Brain microvascular endothelial cell (primary cell): ENCODE measurements at regions not wholly inside any gene's neighbourhood (a gene's known extent, or its start where the extent isn't known, plus 50 kb on each side); places are given as distances from the start of the nearest gene placed in this dataset.

Source experiments
- DNase-seq: peaks from one replicate; pipeline ENCODE4 v3.0.0-alpha.2; 2020
- H3K27ac ChIP-seq: fragments of 250-450 bp; sonication (Bioruptor Pico); 2 replicates; pipeline ENCODE4 v1.5.1; 2020; ENCODE audit warnings: mild to moderate bottlenecking, moderate library complexity
- H3K27me3 ChIP-seq: fragments of 250-450 bp; sonication (Bioruptor Pico); replicated peaks from 2 replicates; pipeline ENCODE4 v1.5.1; 2020; ENCODE audit warnings: mild to moderate bottlenecking
- H3K36me3 ChIP-seq: fragments of 250-450 bp; sonication (Bioruptor Pico); replicated peaks from 2 replicates; pipeline ENCODE4 v1.5.1; 2020; ENCODE audit warnings: mild to moderate bottlenecking
- H3K4me3 ChIP-seq: 2 replicates; pipeline ENCODE4 v1.5.1; 2011; ENCODE audit warnings: low read depth, mild to moderate bottlenecking, control low read depth, low read length, moderate library complexity
- in situ Hi-C: cut with HindIII; loops from 2 replicates; pipeline ENCODE4 v1.10.0; 2017; ENCODE audit warnings: low sequenced_read_pairs, low pct_ligation_motif_present
- TF ChIP-seq, protein P1 (sequence below): IDR thresholded peaks from 2 replicates; pipeline ENCODE4 v1.5.1; 2011; ENCODE audit warnings: low read depth, mild to moderate bottlenecking, moderate library complexity, low read length, control low read depth, inconsistent platforms; ENCODE audit errors: missing control alignments

DNA sequence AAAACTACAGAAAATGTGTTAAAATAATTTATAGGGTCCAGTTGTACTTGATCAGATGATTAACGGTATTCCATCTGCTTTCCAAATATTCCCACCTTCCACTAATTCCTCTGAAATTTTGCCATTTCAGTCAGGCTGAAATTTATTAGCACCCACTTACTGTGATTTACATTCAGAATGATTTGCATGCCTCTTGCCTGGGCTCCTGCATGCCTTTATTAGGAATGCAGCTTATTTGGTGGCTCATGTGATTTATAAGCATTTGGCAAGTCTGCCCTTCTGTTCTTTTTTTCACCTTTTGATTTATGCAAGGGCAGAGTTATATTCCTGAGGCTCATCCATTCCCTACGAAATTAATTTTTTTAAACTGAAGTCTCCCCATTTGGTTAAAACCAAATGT lies 1594.5 kb upstream of the PIK3C3 start:
- TF ChIP-seq, protein P1, sequence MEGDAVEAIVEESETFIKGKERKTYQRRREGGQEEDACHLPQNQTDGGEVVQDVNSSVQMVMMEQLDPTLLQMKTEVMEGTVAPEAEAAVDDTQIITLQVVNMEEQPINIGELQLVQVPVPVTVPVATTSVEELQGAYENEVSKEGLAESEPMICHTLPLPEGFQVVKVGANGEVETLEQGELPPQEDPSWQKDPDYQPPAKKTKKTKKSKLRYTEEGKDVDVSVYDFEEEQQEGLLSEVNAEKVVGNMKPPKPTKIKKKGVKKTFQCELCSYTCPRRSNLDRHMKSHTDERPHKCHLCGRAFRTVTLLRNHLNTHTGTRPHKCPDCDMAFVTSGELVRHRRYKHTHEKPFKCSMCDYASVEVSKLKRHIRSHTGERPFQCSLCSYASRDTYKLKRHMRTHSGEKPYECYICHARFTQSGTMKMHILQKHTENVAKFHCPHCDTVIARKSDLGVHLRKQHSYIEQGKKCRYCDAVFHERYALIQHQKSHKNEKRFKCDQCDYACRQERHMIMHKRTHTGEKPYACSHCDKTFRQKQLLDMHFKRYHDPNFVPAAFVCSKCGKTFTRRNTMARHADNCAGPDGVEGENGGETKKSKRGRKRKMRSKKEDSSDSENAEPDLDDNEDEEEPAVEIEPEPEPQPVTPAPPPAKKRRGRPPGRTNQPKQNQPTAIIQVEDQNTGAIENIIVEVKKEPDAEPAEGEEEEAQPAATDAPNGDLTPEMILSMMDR: no peak
- Histone ChIP-seq H3K27ac (no peak overlapping the region), H3K27me3 (no peaks in the 10 kb centered on the region), H3K36me3 (no peaks in the 10 kb centered on the region), H3K4me3 (no peak overlapping the region)
- in situ Hi-C loops: no loop called here
- no peak for DNase-seq

- TF ChIP-seq, protein P1: no peak
- H3K27me3 ChIP-seq: no peaks in the 10 kb centered on the region
- H3K4me3 ChIP-seq: no peak overlapping the region
- H3K36me3 ChIP-seq: no peaks in the 10 kb centered on the region
- no peak overlapping the region for H3K27ac ChIP-seq
- peak; percentile 51 for DNase-seq
- in situ Hi-C loops: no loop called here
Observed at GRCh38 chr18:40357536-40357935, 1597.5 kb upstream of the PIK3C3 start.

- Histone ChIP-seq H3K4me3 (no peak overlapping the region), H3K27ac (no peak overlapping the region), H3K27me3 (no peaks in the 10 kb centered on the region), H3K36me3 (no peaks in the 10 kb centered on the region)
- DNase-seq: no peak
- TF ChIP-seq, protein P1: no peak
- in situ Hi-C loops: no loop called here
Observed at GRCh38 chr18:40356168-40356567, 1598.9 kb upstream of the PIK3C3 start.

DNA sequence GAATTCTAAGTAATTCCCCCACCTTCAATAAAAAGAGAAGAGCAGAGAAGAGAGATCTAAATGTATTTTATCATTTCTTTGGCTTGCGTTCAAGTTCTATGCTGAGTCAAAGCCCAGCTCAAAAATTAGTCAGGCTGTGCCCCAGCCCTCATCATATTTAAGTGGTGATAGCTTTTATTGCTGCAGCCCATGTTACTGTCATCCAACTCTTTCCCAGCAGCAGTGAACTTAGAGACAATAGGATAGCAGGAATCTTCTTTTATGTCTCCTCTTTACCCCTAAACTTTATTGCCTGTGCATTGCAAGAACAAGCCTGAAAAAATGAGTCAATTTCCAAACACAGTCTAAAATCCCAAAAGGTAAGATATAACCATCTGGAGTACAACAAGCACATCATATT lies 1599.3 kb upstream of the PIK3C3 start:
- no peaks in the 10 kb centered on the region for H3K36me3 ChIP-seq
- H3K27me3 ChIP-seq: no peaks in the 10 kb centered on the region
- no peak overlapping the region for H3K27ac ChIP-seq
- TF ChIP-seq, protein P1: no peak
- in situ Hi-C loops: no loop called here
- DNase-seq: peak; percentile 22
- H3K4me3 ChIP-seq: no peak overlapping the region

GRCh38 chr18:40348196-40348595 lies 1606.8 kb upstream of the PIK3C3 start:
- TF ChIP-seq, protein P1: no peak
- no peaks in the 10 kb centered on the region for H3K27me3 ChIP-seq
- in situ Hi-C loops: no loop called here
- H3K27ac ChIP-seq: no peak overlapping the region
- no peak overlapping the region for H3K4me3 ChIP-seq
- no peak for DNase-seq
- no peaks in the 10 kb centered on the region for H3K36me3 ChIP-seq

DNA sequence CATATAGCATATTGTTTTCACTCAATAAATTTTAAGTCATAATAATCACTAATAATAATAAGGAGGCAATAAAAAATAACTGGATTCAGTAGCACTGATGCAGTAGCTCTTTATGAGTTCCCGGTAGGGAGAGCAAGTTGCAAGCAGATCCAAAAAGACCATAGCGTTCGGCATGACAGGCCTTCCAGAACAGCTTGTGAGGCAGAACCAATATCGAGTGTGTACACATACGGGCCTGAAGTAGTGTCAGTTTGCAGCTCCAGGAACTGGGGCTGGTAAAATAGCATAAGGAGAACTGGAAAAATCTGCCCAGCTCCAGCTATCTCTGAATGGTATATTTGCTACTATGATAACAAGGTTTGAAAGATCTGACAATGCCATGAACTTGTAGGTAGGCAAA lies 1607.8 kb upstream of the PIK3C3 start:
- in situ Hi-C loops: no loop called here
- Histone ChIP-seq H3K36me3 (no peaks in the 10 kb centered on the region), H3K4me3 (no peak overlapping the region), H3K27ac (no peak overlapping the region), H3K27me3 (no peaks in the 10 kb centered on the region)
- TF ChIP-seq, protein P1: no peak
- no peak for DNase-seq
